HepG2 (cell line): ENCODE measurements at regions not wholly inside any gene's neighbourhood (a gene's known extent, or its start where the extent isn't known, plus 50 kb on each side); places are given as distances from the start of the nearest gene placed in this dataset.

ENCODE experiments used
- GABPA ChIP-seq, 2 experiments: IDR thresholded peaks; 2 replicates each; pipeline ENCODE4 v1.6.1; 2011 to 2016; ENCODE audit warnings: low read depth in 2 of 2, low read length in 1 of 2, missing biosample characterization in 1 of 2, missing genetic modification characterization in 1 of 2
- ZNF687 ChIP-seq: sonication (generic); formaldehyde crosslinking; IDR thresholded peaks from 2 replicates; pipeline ENCODE4 v1.5.1; 2020; ENCODE audit warnings: mild to moderate bottlenecking, missing genetic modification reagents, moderate library complexity
- TF ChIP-seq, protein P1 (sequence below): sonication (generic); formaldehyde crosslinking; IDR thresholded peaks from 2 replicates; pipeline ENCODE4 v1.5.1; 2020; ENCODE audit warnings: mild to moderate bottlenecking, moderate library complexity, missing genetic modification reagents

- TF ChIP-seq ZNF687, result 0 out of 2 replicates have a peak, but pooled peaks have one; percentile 8
- no peak for TF ChIP-seq GABPA (IDR thresholded peaks at IDR 0.05; ENCODE audit: low read depth, low read length)
- peak; percentile 63 for TF ChIP-seq GABPA (CRISPR knock-in tag; IDR thresholded peaks at IDR 0.05; ENCODE audit: low read depth)
- TF ChIP-seq, protein P1, sequence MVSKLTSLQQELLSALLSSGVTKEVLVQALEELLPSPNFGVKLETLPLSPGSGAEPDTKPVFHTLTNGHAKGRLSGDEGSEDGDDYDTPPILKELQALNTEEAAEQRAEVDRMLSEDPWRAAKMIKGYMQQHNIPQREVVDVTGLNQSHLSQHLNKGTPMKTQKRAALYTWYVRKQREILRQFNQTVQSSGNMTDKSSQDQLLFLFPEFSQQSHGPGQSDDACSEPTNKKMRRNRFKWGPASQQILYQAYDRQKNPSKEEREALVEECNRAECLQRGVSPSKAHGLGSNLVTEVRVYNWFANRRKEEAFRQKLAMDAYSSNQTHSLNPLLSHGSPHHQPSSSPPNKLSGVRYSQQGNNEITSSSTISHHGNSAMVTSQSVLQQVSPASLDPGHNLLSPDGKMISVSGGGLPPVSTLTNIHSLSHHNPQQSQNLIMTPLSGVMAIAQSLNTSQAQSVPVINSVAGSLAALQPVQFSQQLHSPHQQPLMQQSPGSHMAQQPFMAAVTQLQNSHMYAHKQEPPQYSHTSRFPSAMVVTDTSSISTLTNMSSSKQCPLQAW, result peak; percentile 73; the same call in 1 of the 2 replicates
Observed at GRCh38 chr13:109836629-109837607, 50.5 kb upstream of the IRS2 start (continued).
